DMS53 treated with DMSO at 0.1 percent for 48 hours (cell line): ENCODE measurements at regions not wholly inside any gene's neighbourhood (a gene's known extent, or its start where the extent isn't known, plus 50 kb on each side); places are given as distances from the start of the nearest gene placed in this dataset.
"Not testable (repeated sequence)": the region's sequence is repeated elsewhere in the genome, so short reads cannot be mapped to it uniquely, and the experiment has no call there.

ENCODE experiments used
- DNase-seq: peaks from one replicate; lab custom pipeline; 2025; ENCODE audit not compliant: unreplicated experiment; lab: John Stamatoyannopoulos, UW

GRCh38 chr9:26247861-26248260, 569.6 kb upstream of the TUSC1 start:
- DNase-seq = no peak

GRCh38 chr9:26244661-26245451, 566.6 kb upstream of the TUSC1 start:
- no peak for DNase-seq

GRCh38 chr9:26243726-26244125, 565.5 kb upstream of the TUSC1 start:
- DNase-seq = no peak

GRCh38 chr9:26243029-26243697, 564.9 kb upstream of the TUSC1 start:
- no peak for DNase-seq

- no peak for DNase-seq
Observed at GRCh38 chr9:26240020-26240419, 561.8 kb upstream of the TUSC1 start.

- no peak for DNase-seq
Observed at GRCh38 chr9:26237256-26237655, 559.0 kb upstream of the TUSC1 start.

GRCh38 chr9:26234865-26235264, 556.6 kb upstream of the TUSC1 start:
- no peak for DNase-seq

- no peak for DNase-seq
Observed at GRCh38 chr9:26231391-26231790, 553.1 kb upstream of the TUSC1 start.

GRCh38 chr9:26229324-26230054, 551.2 kb upstream of the TUSC1 start:
- DNase-seq = no peak

- DNase-seq = no peak
Observed at GRCh38 chr9:26228273-26228672, 550.0 kb upstream of the TUSC1 start.

GRCh38 chr9:26221290-26221689, 543.0 kb upstream of the TUSC1 start:
- no peak for DNase-seq

- no peak for DNase-seq
Observed at GRCh38 chr9:26220367-26220766, 542.1 kb upstream of the TUSC1 start.

GRCh38 chr9:26219961-26220360, 541.7 kb upstream of the TUSC1 start:
- DNase-seq = no peak

- no peak for DNase-seq
Observed at GRCh38 chr9:26216702-26217101, 538.5 kb upstream of the TUSC1 start.

GRCh38 chr9:26214713-26215444, 536.6 kb upstream of the TUSC1 start:
- DNase-seq = not testable (repeated sequence)

- no peak for DNase-seq
Observed at GRCh38 chr9:26210338-26210851, 532.2 kb upstream of the TUSC1 start.

- DNase-seq = no peak
Observed at GRCh38 chr9:26205261-26205660, 527.0 kb upstream of the TUSC1 start.

- no peak for DNase-seq
Observed at GRCh38 chr9:26193237-26193636, 515.0 kb upstream of the TUSC1 start.

- no peak for DNase-seq
Observed at GRCh38 chr9:26191711-26192110, 513.5 kb upstream of the TUSC1 start.

- no peak for DNase-seq
Observed at GRCh38 chr9:26181836-26182235, 503.6 kb upstream of the TUSC1 start.

- no peak for DNase-seq
Observed at GRCh38 chr9:26176628-26177027, 498.4 kb upstream of the TUSC1 start.
